ENCODE measurements at regions not wholly inside any gene's neighbourhood (a gene's known extent, or its start where the extent isn't known, plus 50 kb on each side); places are given as distances from the start of the nearest gene placed in this dataset.

DNA sequence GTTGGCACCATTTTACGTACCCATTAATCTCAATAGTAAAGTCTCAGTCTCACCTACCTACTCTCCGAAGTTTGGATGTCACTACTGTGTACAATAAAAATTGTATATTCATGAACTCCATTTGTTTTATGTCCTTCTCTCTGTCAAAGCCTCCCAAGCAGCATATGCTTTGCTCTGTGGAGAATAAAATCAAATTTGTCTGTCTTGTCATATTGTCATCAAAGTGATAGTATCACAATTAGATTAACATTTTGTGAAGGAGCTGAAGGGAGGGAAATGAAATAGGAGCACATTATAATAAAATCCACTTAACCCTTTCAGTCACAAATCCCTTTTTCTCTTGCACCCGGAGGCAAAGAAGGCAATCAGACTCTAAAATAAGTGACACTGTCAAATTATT, 177.1 kb upstream of the RRP15 start:
- no peak for DNase-seq

DNA sequence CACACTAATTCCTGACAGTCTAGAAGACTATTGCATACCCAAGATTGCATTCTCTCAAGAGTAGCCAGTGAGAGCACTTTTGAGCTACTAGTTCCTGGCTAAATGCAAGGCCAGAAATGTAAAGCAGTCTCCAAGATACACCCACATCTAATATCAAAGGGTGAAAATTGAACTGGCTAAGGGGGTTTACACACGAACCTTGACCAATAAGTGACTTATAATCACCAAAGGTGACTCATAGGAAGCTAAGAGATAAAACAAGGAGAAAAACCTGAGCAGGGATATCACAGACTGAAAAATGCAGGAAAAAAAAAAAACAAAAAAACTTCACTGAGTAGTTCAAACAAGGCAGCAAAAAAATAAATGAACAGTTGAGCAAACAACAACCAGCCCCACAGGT, 172.2 kb upstream of the RRP15 start:
- no peaks in the 10 kb centered on the region for H3K27me3 ChIP-seq (ENCODE audit: control insufficient read depth, insufficient read depth, low read length, poor library complexity, severe bottlenecking)
- H3K4me1 ChIP-seq (ENCODE audit: control insufficient read depth, insufficient read depth, low read length), result no peaks in the 10 kb centered on the region
- Mint-ChIP-seq H3K4me3 (no peak overlapping the region), H3K4me1 (no peaks in the 10 kb centered on the region), H3K27me3 (ENCODE audit: insufficient read depth) (no peaks in the 10 kb centered on the region), H3K36me3 (ENCODE audit: low read depth) (no peaks in the 10 kb centered on the region), H3K9me3 (peaks cover 16% of the 10 kb centered on the region), H3K27ac (no peak overlapping the region)
- H3K4me3 ChIP-seq (ENCODE audit: low read length), result no peak overlapping the region
- TF ChIP-seq, protein P1, sequence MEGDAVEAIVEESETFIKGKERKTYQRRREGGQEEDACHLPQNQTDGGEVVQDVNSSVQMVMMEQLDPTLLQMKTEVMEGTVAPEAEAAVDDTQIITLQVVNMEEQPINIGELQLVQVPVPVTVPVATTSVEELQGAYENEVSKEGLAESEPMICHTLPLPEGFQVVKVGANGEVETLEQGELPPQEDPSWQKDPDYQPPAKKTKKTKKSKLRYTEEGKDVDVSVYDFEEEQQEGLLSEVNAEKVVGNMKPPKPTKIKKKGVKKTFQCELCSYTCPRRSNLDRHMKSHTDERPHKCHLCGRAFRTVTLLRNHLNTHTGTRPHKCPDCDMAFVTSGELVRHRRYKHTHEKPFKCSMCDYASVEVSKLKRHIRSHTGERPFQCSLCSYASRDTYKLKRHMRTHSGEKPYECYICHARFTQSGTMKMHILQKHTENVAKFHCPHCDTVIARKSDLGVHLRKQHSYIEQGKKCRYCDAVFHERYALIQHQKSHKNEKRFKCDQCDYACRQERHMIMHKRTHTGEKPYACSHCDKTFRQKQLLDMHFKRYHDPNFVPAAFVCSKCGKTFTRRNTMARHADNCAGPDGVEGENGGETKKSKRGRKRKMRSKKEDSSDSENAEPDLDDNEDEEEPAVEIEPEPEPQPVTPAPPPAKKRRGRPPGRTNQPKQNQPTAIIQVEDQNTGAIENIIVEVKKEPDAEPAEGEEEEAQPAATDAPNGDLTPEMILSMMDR (conservative IDR thresholded peaks at IDR 0.05), result no peak
- peaks cover 13% of the 10 kb centered on the region for H3K9me3 ChIP-seq (ENCODE audit: control insufficient read depth, low read length)
- DNase-seq, result no peak
- H3K27ac ChIP-seq (ENCODE audit: low read depth, low read length), result no peak overlapping the region
- no peaks in the 10 kb centered on the region for H3K36me3 ChIP-seq (ENCODE audit: control insufficient read depth, insufficient read depth, low read length)
- WGBS, 2 experiments (ENCODE audit: insufficient coverage in 1 of 2, insufficient read length in 1 of 2), result 93% methylated on average over 1 of the region's 1 CpG; no CpG with 5 or more reads in 1 of the 2 experiments
- H3K9ac ChIP-seq (ENCODE audit: extremely low read depth, low read length, poor library complexity, severe bottlenecking), result no peak overlapping the region

More for the DNA sequence above, 177.1 kb upstream of the RRP15 start:
- Mint-ChIP-seq H3K27me3 (ENCODE audit: insufficient read depth) (no peaks in the 10 kb centered on the region), H3K4me3 (no peak overlapping the region), H3K9me3 (no peaks in the 10 kb centered on the region), H3K4me1 (no peaks in the 10 kb centered on the region), H3K27ac (no peak overlapping the region), H3K36me3 (ENCODE audit: low read depth) (no peaks in the 10 kb centered on the region)
- Histone ChIP-seq H3K4me3 (ENCODE audit: low read length) (no peak overlapping the region), H3K36me3 (ENCODE audit: control insufficient read depth, insufficient read depth, low read length) (no peaks in the 10 kb centered on the region), H3K27me3 (ENCODE audit: control insufficient read depth, insufficient read depth, low read length, poor library complexity, severe bottlenecking) (no peaks in the 10 kb centered on the region), H3K9me3 (ENCODE audit: control insufficient read depth, low read length) (no peaks in the 10 kb centered on the region), H3K4me1 (ENCODE audit: control insufficient read depth, insufficient read depth, low read length) (no peaks in the 10 kb centered on the region), H3K9ac (ENCODE audit: extremely low read depth, low read length, poor library complexity, severe bottlenecking) (no peak overlapping the region), H3K27ac (ENCODE audit: low read depth, low read length) (no peak overlapping the region)
- WGBS, 2 experiments (ENCODE audit: insufficient coverage in 1 of 2, insufficient read length in 1 of 2), result 95 to 100% methylated on average over 2 to 3 of the region's 3 CpGs
- TF ChIP-seq, protein P1 (conservative IDR thresholded peaks at IDR 0.05), result no peak

DNA sequence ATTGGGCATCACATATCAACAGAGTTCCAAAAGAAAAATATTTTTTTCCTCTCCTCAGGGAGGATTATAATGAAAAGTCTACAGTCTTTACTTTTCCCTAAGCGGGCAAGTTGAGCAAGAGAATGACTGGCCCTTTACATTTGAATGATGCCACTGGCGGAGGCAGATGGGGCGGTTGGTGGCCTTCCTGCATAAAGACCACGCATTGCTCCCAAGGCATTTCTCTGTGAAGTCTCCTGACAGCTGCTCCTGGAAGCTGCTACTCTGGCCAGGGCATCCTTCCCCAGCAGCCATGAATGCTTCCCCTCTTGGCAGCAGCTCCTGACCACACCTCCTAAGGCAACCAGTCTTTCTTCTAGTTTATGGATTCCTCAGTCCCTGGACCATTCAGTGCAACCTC, 161.1 kb upstream of the RRP15 start:
- H3K27me3 ChIP-seq (ENCODE audit: control insufficient read depth, insufficient read depth, low read length, poor library complexity, severe bottlenecking), result no peaks in the 10 kb centered on the region
- no peaks in the 10 kb centered on the region for H3K4me1 ChIP-seq (ENCODE audit: control insufficient read depth, insufficient read depth, low read length)
- H3K9ac ChIP-seq (ENCODE audit: extremely low read depth, low read length, poor library complexity, severe bottlenecking), result no peak overlapping the region
- TF ChIP-seq, protein P1 (conservative IDR thresholded peaks at IDR 0.05), result no peak
- no peaks in the 10 kb centered on the region for H3K27me3 Mint-ChIP-seq (ENCODE audit: insufficient read depth)
- 56% methylated on average over 4 of the region's 4 CpGs; no CpG with 5 or more reads in 1 of the 2 experiments for WGBS, 2 experiments (ENCODE audit: insufficient coverage in 1 of 2, insufficient read length in 1 of 2)
- H3K36me3 Mint-ChIP-seq (ENCODE audit: low read depth), result no peaks in the 10 kb centered on the region
- H3K36me3 ChIP-seq (ENCODE audit: control insufficient read depth, insufficient read depth, low read length), result no peaks in the 10 kb centered on the region
- H3K9me3 ChIP-seq (ENCODE audit: control insufficient read depth, low read length), result no peaks in the 10 kb centered on the region
- no peak overlapping the region for H3K27ac ChIP-seq (ENCODE audit: low read depth, low read length)
- no peak overlapping the region for H3K4me3 ChIP-seq (ENCODE audit: low read length)
- H3K27ac Mint-ChIP-seq, result no peak overlapping the region
- H3K4me1 Mint-ChIP-seq, result no peaks in the 10 kb centered on the region
- peak; percentile 84 for DNase-seq
- H3K9me3 Mint-ChIP-seq, result no peaks in the 10 kb centered on the region
- no peak overlapping the region for H3K4me3 Mint-ChIP-seq

Measured in endodermal cell (in vitro differentiated cells).